Ishikawa (cell line): ENCODE measurements at regions not wholly inside any gene's neighbourhood (a gene's known extent, or its start where the extent isn't known, plus 50 kb on each side); places are given as distances from the start of the nearest gene placed in this dataset.

Source experiments
- EP300 ChIP-seq: IDR thresholded peaks from 2 replicates; pipeline ENCODE4 v1.6.1; 2012; ENCODE audit warnings: borderline replicate concordance
- RAD21 ChIP-seq: IDR thresholded peaks from 2 replicates; pipeline ENCODE4 v1.6.1; 2012; ENCODE audit warnings: low read depth
- REST ChIP-seq: IDR thresholded peaks from 2 replicates; pipeline ENCODE4 v1.6.1; 2012; ENCODE audit warnings: low read depth, mild to moderate bottlenecking
- TEAD4 ChIP-seq: IDR thresholded peaks from 2 replicates; pipeline ENCODE4 v1.6.1; 2012
- USF1 ChIP-seq: IDR thresholded peaks from 2 replicates; pipeline ENCODE4 v1.6.1; 2012

DNA sequence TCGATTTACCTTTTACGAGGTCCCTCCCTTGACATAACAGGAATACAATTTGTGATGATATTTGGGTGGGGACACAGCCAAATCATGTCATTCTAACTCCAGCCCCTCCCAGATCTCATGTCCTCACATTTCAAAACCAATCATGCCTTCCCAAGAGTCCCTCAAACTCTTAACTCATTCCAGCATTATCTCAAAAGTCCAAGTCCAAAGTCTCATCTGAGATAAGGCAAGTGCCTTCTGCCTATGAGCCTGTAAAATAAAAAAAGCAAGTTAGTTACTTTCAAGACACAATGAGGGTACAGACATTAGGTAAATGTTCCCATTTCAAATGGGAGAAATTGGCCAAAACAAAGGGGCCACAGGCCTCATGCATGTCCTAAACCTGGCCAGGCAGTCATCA lies 381.1 kb downstream of the PIK3C3 start:
- TF ChIP-seq RAD21 (no peak), EP300 (no peak), REST (no peak), TEAD4 (no peak), USF1 (no peak)
